C1 segment of cervical spinal cord (tissue), 14 donors: ENCODE measurements at regions not wholly inside any gene's neighbourhood (a gene's known extent, or its start where the extent isn't known, plus 50 kb on each side); places are given as distances from the start of the nearest gene placed in this dataset.
A peak's percentile ranks its signal among the peaks of the same experiment; 100 is the strongest.

Experiments used
- DNase-seq, 14 donors: peaks; one replicate each; lab custom pipeline; 2025; lab: John Stamatoyannopoulos, UW

DNA sequence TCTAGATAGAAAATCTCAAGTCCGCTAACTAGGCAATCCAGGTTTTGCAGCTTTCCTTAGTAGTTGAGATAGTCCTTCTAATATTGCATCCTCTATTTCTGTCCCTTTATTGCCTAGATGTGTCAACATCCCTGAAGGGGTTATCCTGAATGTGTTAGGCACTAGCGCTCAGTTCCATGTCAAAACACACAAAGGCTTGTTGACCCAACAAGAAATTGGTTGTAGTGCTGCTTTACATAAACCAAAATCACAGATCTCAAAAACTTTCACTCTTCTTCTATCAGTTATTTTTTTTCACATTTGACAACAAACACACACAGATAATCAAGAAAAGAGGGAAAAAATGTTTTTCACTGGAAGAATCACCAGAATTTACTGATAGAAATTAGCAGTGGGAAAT is 51.4 kb upstream of the SOX2 start:
- no peak for DNase-seq

DNA sequence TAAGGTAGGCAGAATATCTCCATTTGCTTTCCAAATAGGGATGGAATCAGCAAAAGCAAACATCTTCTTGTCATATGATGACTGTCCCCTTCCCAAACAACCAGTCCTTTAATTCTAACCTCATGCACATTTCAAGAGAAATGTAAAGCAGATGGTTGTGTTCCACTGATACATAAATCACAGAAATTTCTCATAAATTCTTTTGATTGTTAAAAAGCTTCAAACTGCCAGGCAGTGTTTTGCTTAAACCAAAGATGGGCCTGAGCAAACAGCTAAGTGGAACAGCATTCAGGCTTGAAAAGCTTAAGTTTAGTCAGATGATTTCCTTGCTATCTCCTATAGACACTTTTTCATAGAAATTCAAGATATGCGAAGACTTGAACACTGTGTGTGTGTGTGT is 74.3 kb upstream of the SOX2 start:
- DNase-seq, result no peak

DNA sequence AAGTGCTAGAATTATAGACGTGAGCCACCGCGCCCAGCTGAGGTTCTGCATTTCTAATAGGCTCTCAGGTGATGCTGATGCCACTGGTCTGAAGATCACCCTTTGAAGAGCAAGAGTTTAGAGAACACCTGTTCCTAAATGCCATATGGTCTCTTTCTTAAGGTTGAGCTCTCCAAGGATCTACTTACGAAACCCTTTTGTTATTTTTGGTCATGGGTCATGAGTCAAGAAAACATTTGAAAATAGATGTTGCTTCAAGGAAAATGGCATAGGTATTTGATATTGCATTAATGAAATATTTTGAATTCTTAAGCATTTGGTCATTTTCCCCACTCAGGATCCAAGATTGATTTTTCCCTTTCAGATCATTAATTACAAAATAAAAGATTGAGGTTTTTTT is 74.7 kb upstream of the SOX2 start:
- DNase-seq, result no peak

DNA sequence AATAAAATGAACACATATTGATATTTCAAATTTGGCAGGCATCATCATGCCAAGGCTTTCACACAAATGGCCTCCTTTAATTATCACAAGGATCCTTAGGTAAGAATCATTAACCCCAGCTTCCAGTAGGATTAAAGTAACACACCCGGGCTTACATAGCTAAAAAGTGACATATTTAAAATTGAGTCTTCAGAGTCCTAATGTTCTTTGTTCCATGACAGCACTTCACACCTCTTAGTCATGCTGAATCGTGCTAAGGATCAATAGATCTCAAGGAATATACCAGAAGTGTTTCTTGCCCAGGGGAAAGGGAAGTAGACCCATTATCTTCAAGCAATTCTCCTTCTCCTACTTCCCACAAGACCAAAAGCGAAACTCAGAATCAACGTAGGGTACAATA is 76.6 kb upstream of the SOX2 start:
- no peak for DNase-seq

DNA sequence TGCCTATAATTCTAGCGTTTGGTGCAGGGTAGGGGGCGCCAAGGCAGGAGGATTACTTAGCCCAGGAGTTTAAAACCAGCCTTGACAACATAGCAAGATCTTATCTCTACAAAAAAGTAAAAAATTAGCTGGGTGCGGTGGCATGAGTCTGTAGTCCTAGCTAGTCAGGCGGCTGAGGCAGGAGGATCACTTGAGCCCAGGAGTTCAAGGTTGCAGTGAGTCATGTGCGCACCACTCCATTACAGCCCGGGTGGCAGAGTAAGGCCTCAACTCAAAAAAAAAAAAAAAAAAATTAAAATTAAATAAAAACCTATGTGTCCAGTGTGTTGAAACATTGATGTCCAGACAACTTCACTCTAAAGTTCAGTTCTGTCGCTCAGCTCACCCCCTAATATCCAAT is 78.2 kb upstream of the SOX2 start:
- DNase-seq, result no peak

DNA sequence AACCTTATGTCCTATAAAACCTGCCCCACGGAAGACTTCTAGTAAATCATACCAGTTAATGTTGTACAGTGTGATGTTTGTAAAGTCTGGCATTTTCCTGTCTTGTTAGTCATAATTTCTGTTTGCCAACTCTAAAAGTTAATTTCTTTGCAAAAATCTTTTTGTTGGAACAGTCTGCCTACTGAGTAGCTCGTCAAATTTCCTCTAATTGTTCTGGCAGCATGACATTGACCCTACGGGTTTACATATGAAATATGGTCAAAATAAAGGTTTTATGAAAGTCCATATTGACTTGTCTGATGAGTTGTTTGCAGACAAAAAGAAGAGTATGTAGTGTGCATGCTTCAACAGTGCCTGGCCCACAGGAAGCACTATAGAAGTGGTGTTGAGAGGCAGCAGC is 79.8 kb upstream of the SOX2 start:
- no peak for DNase-seq

DNA sequence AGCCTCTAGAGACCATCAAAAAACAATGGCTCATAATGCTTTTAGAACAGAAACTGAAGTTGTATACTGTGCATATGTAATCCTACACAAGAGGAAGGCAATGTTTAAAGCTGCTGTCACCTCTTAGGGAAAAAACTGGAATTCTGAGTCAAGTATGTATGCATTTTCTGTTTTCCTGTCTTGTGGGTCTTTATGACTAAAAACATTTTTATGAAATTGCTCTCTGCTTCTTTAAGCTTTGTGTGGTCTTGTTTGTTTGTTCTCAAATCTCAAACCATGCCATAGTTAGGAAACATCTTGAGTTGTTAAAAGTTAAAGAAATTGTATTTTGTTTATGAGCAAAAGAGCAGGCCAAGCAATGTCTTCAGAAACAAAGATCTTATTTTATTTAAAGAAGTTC is 80.9 kb upstream of the SOX2 start:
- no peak for DNase-seq

DNA sequence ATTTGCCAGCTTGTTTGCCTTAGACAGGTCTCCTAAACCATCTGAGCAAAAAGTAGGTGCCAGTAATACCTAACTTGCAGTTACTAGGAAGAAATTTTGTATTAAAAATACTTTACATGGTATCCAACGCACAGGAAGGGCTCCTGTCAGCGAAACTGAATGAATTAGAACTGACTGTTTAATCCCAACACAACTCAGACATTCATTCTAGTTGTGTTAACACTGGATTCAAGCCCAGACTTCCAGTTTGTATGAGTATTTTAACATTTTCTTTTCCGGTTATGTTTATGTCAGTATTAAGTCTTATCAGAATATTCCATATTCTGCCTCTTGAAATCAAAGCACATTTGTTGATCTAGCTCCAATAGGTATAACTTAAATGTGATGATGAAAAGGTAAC is 82.0 kb upstream of the SOX2 start:
- no peak for DNase-seq

DNA sequence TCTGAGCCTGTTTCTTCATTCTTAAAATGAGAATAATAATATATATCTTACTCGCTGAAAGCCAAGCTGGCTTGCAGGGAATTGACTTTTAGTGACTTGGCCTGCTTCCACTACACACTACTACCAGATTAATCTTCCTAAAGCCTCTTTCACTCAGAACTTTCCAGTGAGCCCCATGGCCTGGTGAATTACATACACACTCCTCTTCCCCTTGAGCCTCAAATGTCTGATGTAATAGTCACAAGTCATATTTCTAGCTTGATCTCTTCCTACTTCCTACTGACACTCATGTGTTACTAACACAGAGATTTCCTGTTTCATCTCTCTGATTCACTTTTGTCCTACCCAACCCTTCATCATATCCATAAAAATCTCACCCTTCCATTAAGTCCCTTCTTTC is 82.7 kb upstream of the SOX2 start:
- no peak for DNase-seq

DNA sequence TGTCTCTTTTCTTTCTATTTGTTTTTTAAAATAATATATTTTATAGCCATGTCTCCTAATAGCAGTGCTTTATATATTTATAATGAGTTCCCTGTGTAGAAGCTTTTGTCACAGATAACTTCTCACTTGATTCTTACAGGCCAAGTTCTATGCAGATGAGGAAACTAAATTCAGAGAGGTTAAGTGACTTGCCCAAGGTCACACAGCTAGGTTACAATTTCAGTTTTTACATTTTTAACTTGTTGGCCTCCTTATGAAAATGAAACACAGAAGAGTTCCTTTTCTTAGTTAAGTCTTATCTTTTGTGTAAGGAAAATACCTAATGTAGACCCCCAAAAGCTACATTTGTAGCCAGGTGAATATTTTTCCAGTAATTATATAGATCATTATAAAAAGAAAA is 83.3 kb upstream of the SOX2 start:
- DNase-seq, result no peak

DNA sequence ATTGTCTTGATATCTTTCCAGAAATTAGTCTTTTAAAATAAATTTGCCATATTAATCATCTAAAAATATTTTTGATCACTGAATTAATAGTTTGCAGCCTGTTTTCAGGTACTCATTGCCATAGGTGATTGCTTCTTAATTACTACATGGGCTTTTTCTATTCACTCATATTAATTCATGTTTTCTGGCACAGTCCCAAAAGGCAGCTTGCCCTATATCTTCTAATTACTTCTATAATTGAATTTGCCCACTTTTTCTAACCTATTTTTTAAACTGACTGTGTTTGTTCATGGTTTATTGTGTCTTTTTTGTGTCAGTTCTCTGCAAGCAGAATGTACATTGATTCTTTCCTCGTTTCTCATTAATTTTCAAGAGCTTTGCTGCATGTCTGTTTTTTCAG is 85.7 kb upstream of the SOX2 start:
- DNase-seq, result no peak

DNA sequence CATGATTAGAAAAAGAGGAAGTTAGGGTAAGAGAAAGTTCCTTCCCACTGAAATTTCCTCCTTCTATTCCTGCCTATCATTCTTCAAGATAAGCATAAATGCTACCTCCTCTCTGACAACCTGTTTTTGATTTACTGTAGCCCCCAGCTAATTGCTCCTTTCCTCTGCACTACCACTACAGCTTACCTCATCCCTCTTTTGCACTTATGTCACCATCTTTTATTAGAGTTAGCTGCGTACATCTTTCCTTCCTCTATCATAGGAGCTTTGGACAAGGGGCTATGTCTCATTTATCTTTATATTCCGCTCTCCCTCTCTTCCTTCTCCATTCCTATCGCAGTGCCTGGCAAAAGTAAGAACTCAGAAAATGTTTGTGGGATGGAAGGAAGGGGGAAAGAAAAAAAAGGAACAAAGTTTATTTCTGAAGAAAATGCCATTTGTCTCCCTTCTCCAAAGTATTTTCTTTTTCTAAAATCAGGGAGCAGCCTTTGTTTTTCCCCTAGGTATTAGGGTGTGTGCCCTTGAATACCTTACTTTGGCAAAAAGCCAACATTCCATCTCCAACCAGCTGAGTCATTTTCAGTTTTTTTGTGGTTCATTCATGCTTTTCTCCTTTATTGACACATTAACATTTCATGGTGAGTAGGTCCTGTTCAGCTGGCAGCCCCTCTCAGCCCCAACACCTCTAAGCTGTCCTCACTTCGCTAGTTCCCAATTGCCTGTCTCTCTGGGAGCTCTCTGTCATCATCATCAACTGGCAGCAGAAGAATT is 87.6 kb upstream of the SOX2 start:
- no peak for DNase-seq

DNA sequence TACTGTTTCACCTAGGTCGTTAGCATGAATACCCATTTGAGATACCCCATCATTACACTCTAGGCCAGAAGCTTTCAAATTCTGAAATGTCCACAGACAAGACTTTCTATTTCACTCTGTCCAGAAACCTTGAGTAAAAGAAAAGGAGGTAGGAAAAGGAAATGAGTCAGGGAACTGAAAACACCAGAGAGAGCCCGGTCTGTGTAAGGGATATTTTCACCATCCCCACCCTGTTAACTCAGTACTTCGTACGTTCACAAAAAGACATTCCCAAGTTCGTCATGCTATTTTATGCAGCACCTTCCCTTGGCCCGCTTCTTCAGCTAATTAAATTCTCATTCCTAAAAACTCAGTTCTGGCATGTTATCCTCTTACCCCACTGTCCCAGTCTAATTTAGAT is 89.4 kb upstream of the SOX2 start:
- no peak for DNase-seq

DNA sequence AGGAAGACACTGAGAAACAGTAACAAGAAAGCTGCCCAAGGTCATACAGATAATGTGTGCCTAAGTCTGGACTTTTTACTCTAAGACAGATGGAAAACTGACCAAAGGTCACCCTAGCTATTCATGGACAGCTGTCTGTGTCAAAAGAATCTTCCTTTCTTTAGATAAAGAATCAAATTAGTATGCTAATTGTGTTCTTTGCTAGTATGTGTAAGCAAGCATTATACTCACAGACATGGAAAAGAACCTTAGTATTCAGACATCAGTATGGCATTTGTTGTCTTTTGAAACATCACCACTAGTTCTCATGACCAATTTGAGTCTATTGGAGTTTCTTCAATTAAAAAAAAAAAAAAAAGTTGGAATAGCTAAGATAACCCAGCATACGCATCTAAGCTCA is 91.8 kb upstream of the SOX2 start:
- no peak for DNase-seq

DNA sequence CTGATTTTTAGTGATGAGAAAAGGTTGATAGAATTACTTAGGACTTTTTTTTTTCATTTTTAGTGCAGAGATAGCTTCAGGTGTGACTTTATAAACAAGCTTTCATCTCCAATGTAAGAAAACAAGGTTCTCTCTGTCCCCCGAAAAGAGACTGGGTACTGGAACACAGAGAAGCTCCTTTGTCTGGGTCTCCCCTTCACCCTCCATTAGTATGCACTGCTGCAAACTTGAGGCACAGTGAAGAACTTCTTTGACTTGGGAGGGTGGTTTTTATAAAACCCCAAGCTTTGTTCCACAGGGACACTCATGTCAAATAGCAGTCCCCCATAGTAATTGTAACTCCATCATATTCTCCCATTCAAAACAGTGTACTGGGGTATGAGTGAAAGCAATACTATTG is 93.5 kb upstream of the SOX2 start:
- DNase-seq, result no peak

DNA sequence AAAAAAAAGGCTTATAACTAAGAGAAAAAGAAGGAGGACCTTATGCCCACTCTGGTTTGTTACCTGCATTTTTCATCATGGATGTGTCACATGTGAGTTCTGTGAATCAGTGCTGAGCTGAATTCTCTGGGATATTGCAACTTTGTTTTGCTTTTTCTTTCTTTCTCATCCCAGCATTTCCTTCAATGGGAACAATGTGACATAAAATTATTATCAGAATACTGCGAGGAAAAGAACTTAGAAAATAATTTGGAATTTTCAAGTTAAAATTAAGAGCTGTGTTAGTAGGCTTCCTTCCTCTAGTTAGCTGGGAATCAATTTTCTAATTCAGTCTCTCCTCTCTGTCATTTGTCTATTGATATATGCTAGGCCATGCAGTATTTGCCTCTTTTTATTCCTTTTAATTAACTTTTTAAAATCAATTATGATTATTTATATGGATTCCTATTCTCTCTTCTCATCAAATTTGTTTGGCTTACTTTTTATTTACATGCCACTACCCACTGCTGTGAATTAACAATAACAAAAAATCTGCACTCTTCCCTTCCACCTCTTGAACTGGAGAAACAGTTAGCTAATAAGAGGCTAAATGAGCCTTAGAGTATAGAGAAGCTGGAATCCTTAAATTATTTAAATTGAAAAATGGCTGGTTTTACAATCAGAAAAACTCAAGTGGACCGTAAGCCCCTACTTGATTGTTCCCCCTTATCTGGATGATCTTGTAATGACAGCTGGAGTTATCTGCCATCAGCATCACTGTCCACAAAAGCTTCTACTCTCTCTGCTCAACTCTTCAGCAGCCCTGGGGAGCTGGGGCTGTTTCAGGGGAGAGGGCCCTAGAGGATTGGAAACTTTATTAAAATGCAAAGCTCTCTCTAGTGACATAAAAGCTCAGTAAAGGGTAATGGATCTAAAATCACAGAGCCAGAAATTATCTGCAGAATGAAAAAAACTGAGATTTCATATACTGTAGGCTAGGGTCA is 95.3 kb upstream of the SOX2 start:
- peak in 2 of 14 donors; percentile 21 to 26 for DNase-seq

DNA sequence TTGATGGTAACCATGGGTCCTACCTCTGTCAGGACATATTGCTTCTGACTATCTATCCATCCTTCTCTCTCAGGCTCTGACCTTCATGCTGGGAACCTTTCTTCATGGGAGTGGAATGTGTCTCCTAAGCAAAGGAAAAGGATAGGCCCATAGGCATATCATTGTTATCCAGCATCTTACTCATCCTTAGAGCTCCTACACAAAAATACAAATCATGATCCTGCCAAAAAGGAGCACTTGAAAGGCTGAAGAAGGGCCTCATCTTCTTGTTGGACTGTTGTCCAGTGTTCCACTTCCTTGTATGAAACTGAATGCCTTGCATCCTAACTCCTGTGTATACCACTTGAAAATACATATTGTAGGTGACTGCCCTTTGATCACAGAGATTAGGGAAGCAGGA is 96.1 kb upstream of the SOX2 start:
- DNase-seq, result no peak

DNA sequence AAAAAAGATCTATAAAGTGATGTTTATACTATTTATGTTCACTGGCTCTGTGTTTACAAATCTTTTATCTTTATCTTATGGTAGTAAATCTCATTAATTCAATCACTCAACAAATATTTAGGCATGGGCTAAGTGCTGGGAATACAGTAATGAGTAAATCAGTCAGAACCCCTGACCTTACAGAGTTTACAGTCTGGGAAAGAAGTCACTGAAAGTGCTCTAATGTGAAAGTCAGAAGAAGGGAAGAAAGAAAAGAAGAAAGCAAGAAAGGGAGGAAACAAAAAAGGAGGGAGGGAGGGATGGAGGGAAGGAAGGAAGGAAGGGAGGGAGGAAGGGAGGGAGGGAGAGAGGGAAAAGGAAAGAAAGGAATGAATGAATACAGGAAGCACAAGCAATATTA is 96.8 kb upstream of the SOX2 start:
- no peak for DNase-seq

DNA sequence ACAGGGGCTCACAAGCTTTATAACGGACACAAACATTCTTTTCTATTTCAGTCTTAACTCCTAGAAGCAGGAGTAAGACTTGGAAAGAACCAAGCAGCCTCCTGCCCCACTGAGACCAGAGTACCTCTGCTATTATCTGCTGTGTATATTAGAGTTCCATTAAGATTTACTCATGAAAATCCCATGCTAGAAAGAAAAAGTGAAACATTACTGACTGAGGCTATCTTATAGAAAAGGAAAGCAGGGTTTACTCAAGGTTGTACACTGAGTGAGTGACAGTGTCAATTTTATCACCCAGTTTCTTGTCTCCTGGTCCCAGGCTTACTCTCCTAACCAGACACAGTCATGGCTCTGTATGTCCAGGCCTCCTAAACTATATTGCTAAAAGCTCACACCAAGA is 97.9 kb upstream of the SOX2 start:
- DNase-seq, result no peak

DNA sequence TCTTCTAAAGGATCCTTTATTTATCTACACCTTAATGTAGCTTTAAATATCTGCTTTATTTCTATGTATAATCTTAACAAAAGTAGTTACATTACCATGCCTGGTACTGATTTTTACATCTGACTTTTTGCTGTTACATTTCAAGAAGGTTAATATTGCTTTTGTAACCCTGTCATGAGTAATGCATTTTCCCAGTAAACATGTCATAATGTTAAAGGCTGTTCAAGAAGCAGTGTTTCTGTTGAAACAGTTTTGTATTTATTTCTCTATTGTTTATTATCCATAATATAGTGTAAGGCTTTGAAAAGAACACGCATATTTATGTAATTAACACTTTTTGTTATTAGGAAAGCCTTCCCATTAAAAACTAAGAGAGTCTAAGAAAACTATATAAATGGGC is 98.5 kb upstream of the SOX2 start:
- DNase-seq, result no peak

DNA sequence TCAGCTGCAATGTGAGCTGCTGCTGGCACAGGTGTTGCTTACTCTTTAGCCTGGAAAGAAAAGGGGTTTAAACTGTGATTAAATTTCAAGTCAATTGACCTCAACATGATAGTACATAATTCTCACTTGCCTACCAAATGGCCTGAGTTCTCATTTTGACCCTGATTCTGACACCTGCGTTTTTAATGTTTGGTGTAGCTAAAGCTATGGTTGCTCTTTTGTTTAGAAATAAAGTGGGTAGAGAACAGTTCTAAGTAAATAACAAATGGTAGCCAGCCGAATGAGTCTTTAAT is 100.8 kb upstream of the SOX2 start:
- no peak for DNase-seq

DNA sequence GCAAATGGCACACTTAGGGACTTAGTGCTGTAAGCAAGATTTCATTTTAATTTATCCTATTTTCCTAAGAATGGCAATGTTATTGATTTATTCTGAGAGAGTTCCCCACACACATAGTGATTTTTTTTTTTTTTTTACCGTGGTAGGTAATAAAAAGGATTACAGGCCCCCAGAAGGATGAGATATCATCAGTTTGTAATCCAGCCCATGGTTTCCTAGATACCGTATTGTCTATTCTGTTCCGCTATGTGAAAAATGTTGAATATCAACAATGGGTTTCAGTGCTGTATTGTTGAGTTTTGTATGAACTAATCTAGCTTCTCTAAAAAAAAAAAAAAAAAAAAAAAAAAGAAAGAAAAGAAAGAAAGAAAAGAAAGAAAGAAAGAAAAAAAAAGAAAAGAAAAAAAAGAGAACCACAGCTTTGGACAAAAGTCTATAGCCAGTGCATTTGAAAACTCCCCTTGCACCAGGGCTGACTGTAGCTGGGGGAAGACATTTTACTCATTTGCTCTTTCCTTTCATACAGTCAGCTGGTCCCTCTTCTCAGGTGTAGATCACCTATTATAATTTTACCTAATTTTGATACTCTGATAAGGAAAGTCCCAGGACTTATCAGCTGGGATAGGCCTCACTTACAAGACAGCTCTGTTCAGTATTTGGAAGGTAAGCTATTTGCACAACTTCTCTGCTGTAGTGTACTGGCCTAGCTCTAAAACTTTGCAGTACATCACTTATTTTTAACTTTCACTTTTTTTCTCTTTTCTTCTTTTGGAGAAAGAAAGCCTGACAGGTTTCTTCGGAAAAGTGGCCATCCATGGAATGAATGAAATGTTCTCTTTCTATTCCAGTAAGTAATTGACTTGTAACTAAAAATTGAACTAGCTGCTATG is 101.4 kb upstream of the SOX2 start:
- DNase-seq, result no peak
